Spleen (tissue), 11 donors: ENCODE measurements at regions not wholly inside any gene's neighbourhood (a gene's known extent, or its start where the extent isn't known, plus 50 kb on each side); places are given as distances from the start of the nearest gene placed in this dataset.

ENCODE experiments used
- DNase-seq: peaks from one replicate; pipeline ENCODE4 v3.0.0-alpha.2; 2020
- H3K27ac ChIP-seq, 8 donors: fragments of 200-600 bp; sonication (generic) in 7 of 8; 1 replicate in 4 of 8; 2 replicates in 4 of 8; pipeline versions ENCODE4 v1.5.0 to v1.8.0; 2016 to 2021; ENCODE audit warnings: inconsistent platforms in 4 of 8, mild to moderate bottlenecking in 4 of 8, moderate library complexity in 1 of 8
- H3K27me3 ChIP-seq, 7 donors: fragments of 200-600 bp; sonication (generic) in 6 of 7; replicated peaks in 1 of 7; 1 replicate in 4 of 7; 2 replicates in 3 of 7; pipeline versions ENCODE4 v1.5.0 to v1.8.0; 2016 to 2021; ENCODE audit warnings: inconsistent platforms in 3 of 7, mild to moderate bottlenecking in 1 of 7
- H3K36me3 ChIP-seq, 6 donors: fragments of 200-600 bp; sonication (generic) in 5 of 6; 1 replicate in 4 of 6; 2 replicates in 2 of 6; pipeline versions ENCODE4 v1.5.0 to v1.8.0; 2016 to 2021; ENCODE audit warnings: inconsistent platforms in 2 of 6
- H3K4me1 ChIP-seq, 6 donors: fragments of 200-600 bp; sonication (generic) in 5 of 6; 1 replicate in 3 of 6; 2 replicates in 3 of 6; pipeline versions ENCODE4 v1.5.0 to v1.8.0; 2016 to 2021; ENCODE audit warnings: inconsistent platforms in 3 of 6
- H3K4me3 ChIP-seq, 8 donors: fragments of 200-600 bp; sonication (generic) in 7 of 8; 1 replicate in 4 of 8; 2 replicates in 4 of 8; pipeline versions ENCODE4 v1.5.0 to v1.8.0; 2016 to 2021; ENCODE audit warnings: inconsistent platforms in 4 of 8, mild to moderate bottlenecking in 4 of 8, moderate library complexity in 2 of 8
- H3K9me3 ChIP-seq, 8 donors: fragments of 200-600 bp; sonication (generic) in 7 of 8; 1 replicate in 4 of 8; 2 replicates in 4 of 8; pipeline versions ENCODE4 v1.5.0 to v1.8.0; 2016 to 2021; ENCODE audit warnings: inconsistent platforms in 4 of 8
- POLR2A ChIP-seq, 3 donors: fragments of 450-650 bp; IDR thresholded peaks; one replicate each; pipeline ENCODE4 v1.5.1; 2017; ENCODE audit warnings: antibody characterized with exemption in 3 of 3, mild to moderate bottlenecking in 1 of 3
- POLR2AphosphoS5 ChIP-seq, 3 donors: sonication (generic); formaldehyde crosslinking; IDR thresholded peaks; one replicate each; pipeline ENCODE4 v1.5.1; 2017; ENCODE audit warnings: antibody characterized with exemption in 3 of 3
- WGBS, 5 donors: extraction: QIAGEN DNeasy Blood & Tissue Kit in 3 of 5; methylation state at CpG; one replicate each; pipeline versions ENCODE4 v1.1.5 to v1.1.7; 2013 to 2018; 5-methylcytosine and 5-hydroxymethylcytosine counted together
- intact Hi-C: fragments of 100-400 bp; cut with DNase I; formaldehyde crosslinking; loops from one replicate; pipeline ENCODE4 v1.15.0; 2023; ENCODE audit warnings: low total_unique reads
- TF ChIP-seq, protein P1 (sequence below), 11 experiments: fragments of 200-600 bp in 7 of 11; fragments of 450-650 bp in 4 of 11; sonication (generic) in 4 of 11; IDR thresholded peaks in 8 of 11; conservative IDR thresholded peaks in 3 of 11; 1 replicate in 7 of 11; 2 replicates in 4 of 11; pipeline versions ENCODE4 v1.4.0 to v1.8.0; 2016 to 2021; ENCODE audit warnings: antibody characterized with exemption in 11 of 11, inconsistent platforms in 4 of 11, mild to moderate bottlenecking in 1 of 11
- donor health status: healthy with polysubstance abuse.
- donor health status: DM: no; HTN: no; CAD: no; lungs with moderate emphysema.
- donor health status: DM: no; HTN: no; CAD: no.
- donor health status: Bipolar disorder and iron deficiency.
- donor health status: healthy.
- donor health status: DM: no; HTN: no; CAD: no.
- donor health status: DM: yes; HTN: yes; CAD: no.

DNA sequence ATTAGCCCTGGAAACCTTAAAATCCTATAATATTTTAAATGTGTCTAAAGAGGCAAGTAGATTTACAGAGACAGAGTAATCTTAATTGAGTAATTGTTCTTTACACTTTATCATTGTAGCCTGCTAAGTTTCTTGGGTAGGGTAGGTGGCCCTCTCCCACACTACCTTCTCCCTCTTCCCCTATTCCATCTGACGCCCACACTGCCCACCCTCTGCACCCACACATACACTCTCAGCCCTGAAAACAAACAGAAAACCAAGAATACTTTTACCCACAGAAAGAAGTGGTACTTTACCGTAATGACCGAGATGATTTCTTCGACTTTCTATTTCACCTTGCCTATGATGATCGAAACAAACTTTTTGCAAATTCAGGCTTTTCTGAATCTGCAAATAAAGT, 320.4 kb upstream of the OBI1 start:
- intact Hi-C loops: loop anchor here (5.0 kb wide), 2 partner anchors 737 to 842 kb away; no protein-coding TSS in a partner anchor
- no peaks in the 10 kb centered on the region for H3K4me1 ChIP-seq
- 87 to 93% (median 89%) methylated on average over 5 of the region's 5 CpGs for WGBS, 5 donors
- no peak overlapping the region for H3K4me3 ChIP-seq
- TF ChIP-seq POLR2AphosphoS5 (IDR thresholded peaks at IDR 0.05) (no peak), POLR2A (IDR thresholded peaks at IDR 0.05) (no peak)
- TF ChIP-seq, protein P1, sequence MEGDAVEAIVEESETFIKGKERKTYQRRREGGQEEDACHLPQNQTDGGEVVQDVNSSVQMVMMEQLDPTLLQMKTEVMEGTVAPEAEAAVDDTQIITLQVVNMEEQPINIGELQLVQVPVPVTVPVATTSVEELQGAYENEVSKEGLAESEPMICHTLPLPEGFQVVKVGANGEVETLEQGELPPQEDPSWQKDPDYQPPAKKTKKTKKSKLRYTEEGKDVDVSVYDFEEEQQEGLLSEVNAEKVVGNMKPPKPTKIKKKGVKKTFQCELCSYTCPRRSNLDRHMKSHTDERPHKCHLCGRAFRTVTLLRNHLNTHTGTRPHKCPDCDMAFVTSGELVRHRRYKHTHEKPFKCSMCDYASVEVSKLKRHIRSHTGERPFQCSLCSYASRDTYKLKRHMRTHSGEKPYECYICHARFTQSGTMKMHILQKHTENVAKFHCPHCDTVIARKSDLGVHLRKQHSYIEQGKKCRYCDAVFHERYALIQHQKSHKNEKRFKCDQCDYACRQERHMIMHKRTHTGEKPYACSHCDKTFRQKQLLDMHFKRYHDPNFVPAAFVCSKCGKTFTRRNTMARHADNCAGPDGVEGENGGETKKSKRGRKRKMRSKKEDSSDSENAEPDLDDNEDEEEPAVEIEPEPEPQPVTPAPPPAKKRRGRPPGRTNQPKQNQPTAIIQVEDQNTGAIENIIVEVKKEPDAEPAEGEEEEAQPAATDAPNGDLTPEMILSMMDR (IDR thresholded peaks at IDR 0.05 in 8 of 11, conservative IDR thresholded peaks at IDR 0.05 in 3 of 11): no peak
- no peaks in the 10 kb centered on the region for H3K27me3 ChIP-seq
- no peaks in the 10 kb centered on the region for H3K9me3 ChIP-seq
- no peak for DNase-seq
- no peaks in the 10 kb centered on the region for H3K36me3 ChIP-seq
- no peak overlapping the region for H3K27ac ChIP-seq

DNA sequence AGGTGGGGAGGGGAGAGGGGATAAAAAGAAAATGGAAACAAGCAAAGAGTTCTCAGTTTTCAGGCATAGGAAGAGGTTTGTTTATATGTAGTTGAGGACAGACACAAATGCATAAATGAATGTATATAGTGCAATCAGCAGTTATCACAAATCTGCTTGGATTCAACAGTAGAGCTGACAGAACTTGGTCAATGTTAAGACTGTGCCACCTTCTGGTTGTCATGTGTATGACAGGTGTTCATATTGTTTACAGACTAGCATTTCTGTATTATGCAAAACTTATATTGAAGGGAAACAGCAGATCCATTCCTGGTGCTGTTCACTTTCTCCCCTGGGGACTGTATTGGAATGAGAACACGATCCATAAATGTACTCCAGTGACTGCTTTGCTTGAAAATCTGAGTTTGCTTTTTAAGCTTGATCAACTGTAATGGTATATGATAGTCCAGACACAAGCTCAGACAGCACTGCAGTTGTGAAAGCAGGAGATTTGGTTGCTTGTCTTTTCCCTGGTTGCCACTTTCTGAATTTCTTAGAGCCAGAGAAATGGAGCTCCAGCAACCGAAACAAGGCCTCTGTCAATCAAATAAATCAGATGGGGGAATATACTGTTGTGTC, 319.5 kb upstream of the OBI1 start:
- TF ChIP-seq, protein P1 (IDR thresholded peaks at IDR 0.05 in 8 of 11, conservative IDR thresholded peaks at IDR 0.05 in 3 of 11): peak in 10 of 11 experiments; percentile 26 to 77 (median 64)
- no peak for TF ChIP-seq POLR2A (IDR thresholded peaks at IDR 0.05)
- H3K4me3 ChIP-seq: no peak overlapping the region
- 10 to 30% (median 25%) methylated on average over 2 of the region's 2 CpGs for WGBS, 5 donors
- no peaks in the 10 kb centered on the region for H3K27me3 ChIP-seq
- H3K9me3 ChIP-seq: no peaks in the 10 kb centered on the region
- no peak overlapping the region for H3K27ac ChIP-seq
- H3K4me1 ChIP-seq: no peaks in the 10 kb centered on the region
- intact Hi-C loops: loop anchor here (5.0 kb wide), 2 partner anchors 736 to 841 kb away; no protein-coding TSS in a partner anchor
- H3K36me3 ChIP-seq: no peaks in the 10 kb centered on the region
- no peak for DNase-seq

- intact Hi-C loops: loop anchor here (5.0 kb wide), 2 partner anchors 735 to 840 kb away; no protein-coding TSS in a partner anchor
- no peak for DNase-seq
- TF ChIP-seq POLR2A (IDR thresholded peaks at IDR 0.05): no peak
- TF ChIP-seq, protein P1 (IDR thresholded peaks at IDR 0.05 in 8 of 11, conservative IDR thresholded peaks at IDR 0.05 in 3 of 11): no peak
- no peak for TF ChIP-seq POLR2AphosphoS5 (IDR thresholded peaks at IDR 0.05)
- H3K27ac ChIP-seq: no peak overlapping the region
- no peaks in the 10 kb centered on the region for H3K9me3 ChIP-seq
- H3K36me3 ChIP-seq: no peaks in the 10 kb centered on the region
- H3K4me3 ChIP-seq: no peak overlapping the region
- peaks cover 0 to 3% (median 0%) of the 10 kb centered on the region in 7 donors for H3K27me3 ChIP-seq
- WGBS, 5 donors: 90 to 98% (median 92%) methylated on average over 3 of the region's 3 CpGs
- H3K4me1 ChIP-seq: no peaks in the 10 kb centered on the region
Measured at GRCh38 chr13:78977311-78977710, 318.4 kb upstream of the OBI1 start.

DNA sequence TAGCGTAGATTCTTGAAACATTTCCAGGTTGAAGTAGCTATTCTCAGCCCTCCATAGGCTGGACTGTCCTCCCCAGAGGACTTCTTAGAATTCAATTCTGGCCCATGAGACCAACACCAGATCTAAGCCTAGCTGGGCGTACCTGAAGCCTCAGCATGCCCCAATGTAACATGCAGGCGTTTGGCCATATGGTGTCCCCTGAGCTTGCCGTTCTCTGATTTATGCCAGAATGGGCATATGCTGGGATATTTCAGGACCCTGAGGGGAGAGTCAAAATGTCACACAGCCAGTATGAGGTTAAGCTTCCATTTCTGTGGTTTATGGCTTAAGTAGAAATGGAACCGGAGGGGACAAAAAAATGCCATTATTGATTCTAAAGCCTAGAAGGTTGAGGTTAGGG, 317.7 kb upstream of the OBI1 start:
- TF ChIP-seq, protein P1 (IDR thresholded peaks at IDR 0.05 in 8 of 11, conservative IDR thresholded peaks at IDR 0.05 in 3 of 11): no peak
- TF ChIP-seq POLR2AphosphoS5 (IDR thresholded peaks at IDR 0.05) (no peak), POLR2A (IDR thresholded peaks at IDR 0.05) (no peak)
- WGBS, 5 donors: 85 to 91% (median 85%) methylated on average over 5 of the region's 5 CpGs
- intact Hi-C loops: loop anchor here (5.0 kb wide), 2 partner anchors 734 to 839 kb away; no protein-coding TSS in a partner anchor

More for the DNA sequence above, 317.7 kb upstream of the OBI1 start:
- no peak for DNase-seq
- H3K4me1 ChIP-seq: no peaks in the 10 kb centered on the region
- no peak overlapping the region for H3K27ac ChIP-seq
- H3K36me3 ChIP-seq: no peaks in the 10 kb centered on the region
- no peak overlapping the region for H3K4me3 ChIP-seq
- H3K27me3 ChIP-seq: peaks cover 0 to 6% (median 0%) of the 10 kb centered on the region in 7 donors
- no peaks in the 10 kb centered on the region for H3K9me3 ChIP-seq
